ENCODE measurements at regions not wholly inside any gene's neighbourhood (a gene's known extent, or its start where the extent isn't known, plus 50 kb on each side); places are given as distances from the start of the nearest gene placed in this dataset.

- Histone ChIP-seq H3K9me3 (replicated peaks; ENCODE audit: control insufficient read depth, insufficient read depth, low read length) (no peaks in the 10 kb centered on the region), H3K4me2 (ENCODE audit: insufficient read depth, low read length) (no peak overlapping the region), H3K4me3 (replicated peaks in 1 of 3; ENCODE audit: insufficient read depth in 1 of 3, low read depth in 1 of 3, low read length in 3 of 3) (no peak overlapping the region), H3K79me2 (ENCODE audit: control insufficient read depth, insufficient read depth, low read length) (no peaks in the 10 kb centered on the region), H3K9ac (replicated peaks; ENCODE audit: extremely low read depth, insufficient read depth, low read length) (no peak overlapping the region), H3K27me3 (ENCODE audit: control insufficient read depth in 2 of 2, insufficient read depth in 2 of 2, low read length in 2 of 2) (no peaks in the 10 kb centered on the region), H3K9me1 (replicated peaks; ENCODE audit: control insufficient read depth, extremely low read depth, insufficient read depth, low read length) (no peaks in the 10 kb centered on the region), H2AFZ (ENCODE audit: low read depth, low read length) (no peak overlapping the region), H3K4me1 (ENCODE audit: control insufficient read depth, extremely low read depth, insufficient read depth, low read length) (no peaks in the 10 kb centered on the region), H3K27ac (ENCODE audit: insufficient read depth, low read depth, low read length) (no peak overlapping the region), H3K36me3 (ENCODE audit: control insufficient read depth in 2 of 2, extremely low read depth in 1 of 2, insufficient read depth in 2 of 2, low read length in 2 of 2) (no peaks in the 10 kb centered on the region), H4K20me1 (replicated peaks; ENCODE audit: control insufficient read depth, extremely low read depth, insufficient read depth, low read length) (no peaks in the 10 kb centered on the region)
- intact Hi-C loops (cut with micrococcal nuclease) = no loop called here
- ChIA-PET CTCF (no interaction called here), POLR2A (no interaction called here)
- TF ChIP-seq GATA2 (IDR thresholded peaks at IDR 0.05; ENCODE audit: insufficient read depth, insufficient read length, low read depth, low read length) (no peak), FOS (IDR thresholded peaks at IDR 0.05; ENCODE audit: borderline replicate concordance, insufficient read depth, low read length) (no peak), JUN (IDR thresholded peaks at IDR 0.05; ENCODE audit: borderline replicate concordance, insufficient read depth, insufficient read length, low read depth) (no peak), MAX (IDR thresholded peaks at IDR 0.05; ENCODE audit: insufficient read depth, insufficient read length) (no peak), CTCF (IDR thresholded peaks at IDR 0.05; ENCODE audit: extremely low read depth in 1 of 2, insufficient read depth in 1 of 2, low read depth in 1 of 2, low read length in 2 of 2) (no peak), POLR2A (IDR thresholded peaks at IDR 0.05; ENCODE audit: low read depth, low read length) (no peak), EZH2 (IDR thresholded peaks at IDR 0.05; ENCODE audit: borderline replicate concordance, low read depth, low read length, severe bottlenecking) (no peak), MYC (IDR thresholded peaks at IDR 0.05; ENCODE audit: low read depth, low read length) (no peak), POLR2AphosphoS5 (IDR thresholded peaks at IDR 0.05; ENCODE audit: insufficient read depth, low read depth, low read length) (no peak)
- FAIRE-seq (no peak), DNase-seq (ENCODE audit: low read depth, low spot score) (no peak)
- BruUV-seq (replicated peaks) = no TSS peak
- dilution Hi-C loops (cut with MboI; ENCODE audit: extremely low pct_ligation_motif_present, low sequenced_read_pairs) = no loop called here
These were observed 111.7 kb downstream of the PABPC4L start for GRCh38 chr4:134089885-134090284.
